T-helper 2 cell treated with Interferon-gamma antibody and Interleukin-4, amounts not matched to agents 100 ng/mL and 5 ng/mL, for 36 hours (primary cell): ENCODE measurements at regions not wholly inside any gene's neighbourhood (a gene's known extent, or its start where the extent isn't known, plus 50 kb on each side); places are given as distances from the start of the nearest gene placed in this dataset.

Source experiments
- intact Hi-C: fragments of 100-400 bp; cut with micrococcal nuclease; formaldehyde crosslinking; loops from one replicate; pipeline ENCODE4 v1.15.1; 2023

- intact Hi-C loops = no loop called here
Observed at GRCh38 chr17:77361986-77362620, 221.3 kb downstream of the SEC14L1 start.

- intact Hi-C loops = no loop called here
Observed at GRCh38 chr17:77363821-77364361, 223.1 kb downstream of the SEC14L1 start.

- intact Hi-C loops = no loop called here
Observed at GRCh38 chr17:77364381-77364911, 223.7 kb downstream of the SEC14L1 start.

GRCh38 chr17:77364941-77365583 lies 224.3 kb downstream of the SEC14L1 start:
- intact Hi-C loops = no loop called here

- intact Hi-C loops = no loop called here
Observed at GRCh38 chr17:77365584-77366186, 224.9 kb downstream of the SEC14L1 start.

- intact Hi-C loops = no loop called here
Observed at GRCh38 chr17:77366206-77366557, 225.4 kb downstream of the SEC14L1 start.

GRCh38 chr17:77366558-77367245 lies 225.9 kb downstream of the SEC14L1 start:
- intact Hi-C loops = no loop called here

- intact Hi-C loops = no loop called here
Observed at GRCh38 chr17:77369544-77369971, 228.8 kb downstream of the SEC14L1 start.

- intact Hi-C loops = loop anchor here (5.0 kb wide), 1 partner anchor 37 kb away; no protein-coding TSS in a partner anchor
Observed at GRCh38 chr17:77370586-77370985, 229.8 kb downstream of the SEC14L1 start.

- intact Hi-C loops = loop anchor here (5.0 kb wide), 1 partner anchor 36 kb away; no protein-coding TSS in a partner anchor
Observed at GRCh38 chr17:77371117-77371887, 230.5 kb downstream of the SEC14L1 start.

GRCh38 chr17:77371888-77372443 lies 231.2 kb downstream of the SEC14L1 start:
- intact Hi-C loops = loop anchor here (5.0 kb wide), 1 partner anchor 35 kb away; no protein-coding TSS in a partner anchor

- intact Hi-C loops = loop anchor here (1.0 to 5.0 kb wide), 2 partner anchors 35 to 77 kb away; no protein-coding TSS in a partner anchor
Observed at GRCh38 chr17:77372444-77373298, 231.9 kb downstream of the SEC14L1 start.

GRCh38 chr17:77373299-77374169 lies 232.8 kb downstream of the SEC14L1 start:
- intact Hi-C loops = loop anchor here (1.0 to 5.0 kb wide), 3 partner anchors 34 to 76 kb away; no protein-coding TSS in a partner anchor

GRCh38 chr17:77374170-77374936 lies 233.6 kb downstream of the SEC14L1 start:
- intact Hi-C loops = loop anchor here (1.0 to 5.0 kb wide), 2 partner anchors 33 to 43 kb away; no protein-coding TSS in a partner anchor

GRCh38 chr17:77375108-77375916 lies 234.5 kb downstream of the SEC14L1 start:
- intact Hi-C loops = no loop called here

GRCh38 chr17:77375917-77376651 lies 235.3 kb downstream of the SEC14L1 start:
- intact Hi-C loops = loop anchor here (1.0 kb wide), 1 partner anchor 13 kb away; no protein-coding TSS in a partner anchor
